Mucosa of descending colon (tissue), 3 donors: ENCODE measurements at regions not wholly inside any gene's neighbourhood (a gene's known extent, or its start where the extent isn't known, plus 50 kb on each side); places are given as distances from the start of the nearest gene placed in this dataset.

Experiments used
- ATAC-seq: fragments of 200-7000 bp; cut with Tn5 transposase; one replicate; pipeline ENCODE4 v1.9.1; 2020; ENCODE audit warnings: mild to moderate bottlenecking, moderate library complexity
- DNase-seq, 3 donors: peaks; one replicate each; pipeline ENCODE4 v3.0.0-alpha.2; 2020
- H3K36me3 ChIP-seq: fragments of 200-600 bp; one replicate; pipeline ENCODE4 v1.8.0; 2021; ENCODE audit warnings: low read depth, mild to moderate bottlenecking
- H3K4me1 ChIP-seq: fragments of 200-600 bp; one replicate; pipeline ENCODE4 v1.8.0; 2021; ENCODE audit warnings: low read depth, mild to moderate bottlenecking
- H3K4me3 ChIP-seq: fragments of 200-600 bp; one replicate; pipeline ENCODE4 v1.8.0; 2021; ENCODE audit warnings: mild to moderate bottlenecking
- H3K9me3 ChIP-seq: fragments of 200-600 bp; one replicate; pipeline ENCODE4 v1.8.0; 2021; ENCODE audit warnings: mild to moderate bottlenecking
- intact Hi-C, 2 donors: fragments of 100-400 bp; cut with DNase I in 1 of 2; cut with micrococcal nuclease in 1 of 2; formaldehyde crosslinking; loops; one replicate each; pipeline versions ENCODE4 v1.11.0 to v1.11.1; 2022; cut with DNase I, micrococcal nuclease
- TF ChIP-seq, protein P1 (sequence below): fragments of 200-600 bp; IDR thresholded peaks from one replicate; pipeline ENCODE4 v1.8.0; 2022; ENCODE audit warnings: antibody characterized with exemption, mild to moderate bottlenecking
- donor health status: DM: no; HTN: no; CAD: no; lungs with moderate emphysema.
- donor health status: DM: no; HTN: no; CAD: no.
- donor health status: DM: no; HTN: yes; CAD: no.

DNA sequence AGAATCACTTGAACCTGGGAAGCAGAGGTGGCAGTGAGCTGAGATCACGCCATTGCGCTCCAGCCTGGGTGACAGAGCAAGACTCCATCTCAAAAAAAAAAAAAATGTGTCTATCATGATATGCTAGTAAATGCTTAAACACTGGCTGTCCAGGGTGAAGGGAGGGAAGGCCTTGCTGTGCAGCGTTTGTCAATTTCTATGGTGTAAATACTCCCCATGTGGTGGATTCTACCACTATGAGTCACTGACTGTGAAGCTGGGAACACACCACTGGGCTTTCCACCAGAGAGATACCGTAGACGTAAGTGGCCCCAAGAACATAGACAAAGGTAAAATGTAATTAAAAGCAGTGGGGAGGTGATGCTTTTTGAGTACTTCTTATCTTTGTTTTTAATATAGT, 51.3 kb upstream of the LEF1 start:
- Histone ChIP-seq H3K36me3 (no peaks in the 10 kb centered on the region), H3K4me3 (no peak overlapping the region), H3K4me1 (no peaks in the 10 kb centered on the region), H3K9me3 (no peaks in the 10 kb centered on the region)
- TF ChIP-seq, protein P1, sequence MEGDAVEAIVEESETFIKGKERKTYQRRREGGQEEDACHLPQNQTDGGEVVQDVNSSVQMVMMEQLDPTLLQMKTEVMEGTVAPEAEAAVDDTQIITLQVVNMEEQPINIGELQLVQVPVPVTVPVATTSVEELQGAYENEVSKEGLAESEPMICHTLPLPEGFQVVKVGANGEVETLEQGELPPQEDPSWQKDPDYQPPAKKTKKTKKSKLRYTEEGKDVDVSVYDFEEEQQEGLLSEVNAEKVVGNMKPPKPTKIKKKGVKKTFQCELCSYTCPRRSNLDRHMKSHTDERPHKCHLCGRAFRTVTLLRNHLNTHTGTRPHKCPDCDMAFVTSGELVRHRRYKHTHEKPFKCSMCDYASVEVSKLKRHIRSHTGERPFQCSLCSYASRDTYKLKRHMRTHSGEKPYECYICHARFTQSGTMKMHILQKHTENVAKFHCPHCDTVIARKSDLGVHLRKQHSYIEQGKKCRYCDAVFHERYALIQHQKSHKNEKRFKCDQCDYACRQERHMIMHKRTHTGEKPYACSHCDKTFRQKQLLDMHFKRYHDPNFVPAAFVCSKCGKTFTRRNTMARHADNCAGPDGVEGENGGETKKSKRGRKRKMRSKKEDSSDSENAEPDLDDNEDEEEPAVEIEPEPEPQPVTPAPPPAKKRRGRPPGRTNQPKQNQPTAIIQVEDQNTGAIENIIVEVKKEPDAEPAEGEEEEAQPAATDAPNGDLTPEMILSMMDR, result no peak
- no peak for DNase-seq
- intact Hi-C loops, result no loop called here
- no peak for ATAC-seq
